SK-N-SH treated with all-trans-retinoic acid at 6 μM for 48 hours (cell line): ENCODE measurements at regions not wholly inside any gene's neighbourhood (a gene's known extent, or its start where the extent isn't known, plus 50 kb on each side); places are given as distances from the start of the nearest gene placed in this dataset.

Source experiments
- ATAC-seq: fragments of 200-7000 bp; cut with Tn5 transposase; 3 replicates; pipeline ENCODE4 v1.9.1; 2020; ENCODE audit warnings: mild to moderate bottlenecking, moderate library complexity
- ARNTL ChIP-seq: fragments of 450-650 bp; formaldehyde crosslinking; IDR thresholded peaks from 2 replicates; pipeline ENCODE4 v1.5.0; 2020; ENCODE audit warnings: low read depth, mild to moderate bottlenecking, moderate library complexity, borderline replicate concordance
- CSDC2 ChIP-seq: fragments of 250-450 bp; sonication (Bioruptor Pico); IDR thresholded peaks from 2 replicates; pipeline ENCODE4 v1.5.0; 2020; ENCODE audit warnings: mild to moderate bottlenecking, moderate library complexity
- GLIS3 ChIP-seq: fragments of 250-450 bp; sonication (Bioruptor Pico); IDR thresholded peaks from 2 replicates; pipeline ENCODE4 v1.5.0; 2020; ENCODE audit warnings: mild to moderate bottlenecking, moderate library complexity
- ISL1 ChIP-seq: fragments of 250-450 bp; sonication (Bioruptor Pico); IDR thresholded peaks from 2 replicates; pipeline ENCODE4 v2.1.2; 2022; ENCODE audit warnings: mild to moderate bottlenecking, moderate library complexity
- OSR1 ChIP-seq: fragments of 250-450 bp; sonication (Bioruptor Pico); IDR thresholded peaks from 2 replicates; pipeline ENCODE4 v1.8.0; 2022; ENCODE audit warnings: moderate library complexity, mild to moderate bottlenecking, inconsistent platforms
- PPARA ChIP-seq: fragments of 250-450 bp; sonication (Bioruptor Pico); IDR thresholded peaks from 2 replicates; pipeline ENCODE4 v1.5.0; 2020; ENCODE audit warnings: mild to moderate bottlenecking, borderline replicate concordance
- SNAI2 ChIP-seq: fragments of 250-450 bp; sonication (Bioruptor Pico); IDR thresholded peaks from 2 replicates; pipeline ENCODE4 v1.5.0; 2020; ENCODE audit warnings: mild to moderate bottlenecking, moderate library complexity
- TCF4 ChIP-seq: fragments of 250-450 bp; sonication (Bioruptor Pico); IDR thresholded peaks from 2 replicates; pipeline ENCODE4 v1.8.0; 2021; ENCODE audit warnings: mild to moderate bottlenecking, moderate library complexity, borderline replicate concordance
- ZC3H10 ChIP-seq: fragments of 250-450 bp; sonication (Bioruptor Pico); IDR thresholded peaks from 2 replicates; pipeline ENCODE4 v1.5.1; 2021; ENCODE audit warnings: mild to moderate bottlenecking, moderate library complexity
- ZFP3 ChIP-seq: fragments of 250-450 bp; sonication (Bioruptor Pico); IDR thresholded peaks from 2 replicates; pipeline ENCODE4 v1.5.0; 2020; ENCODE audit warnings: mild to moderate bottlenecking, moderate library complexity
- ZNF70 ChIP-seq: fragments of 450-650 bp; formaldehyde crosslinking; IDR thresholded peaks from 2 replicates; pipeline ENCODE4 v1.5.0; 2020; ENCODE audit warnings: mild to moderate bottlenecking, moderate library complexity
- ZNF8 ChIP-seq: fragments of 450-650 bp; formaldehyde crosslinking; IDR thresholded peaks from 2 replicates; pipeline ENCODE4 v1.5.0; 2020; ENCODE audit warnings: mild to moderate bottlenecking, moderate library complexity
- TF ChIP-seq, protein P1 (sequence below): fragments of 250-450 bp; sonication (Bioruptor Pico); IDR thresholded peaks from 2 replicates; pipeline ENCODE4 v1.5.1; 2021; ENCODE audit warnings: mild to moderate bottlenecking, moderate library complexity
- TF ChIP-seq, protein P2 (sequence below): fragments of 250-450 bp; sonication (Bioruptor Pico); IDR thresholded peaks from 2 replicates; pipeline ENCODE4 v1.8.0; 2020; ENCODE audit warnings: mild to moderate bottlenecking, moderate library complexity, borderline replicate concordance
- TF ChIP-seq, protein P3 (sequence below): fragments of 250-450 bp; sonication (Bioruptor Pico); IDR thresholded peaks from 2 replicates; pipeline ENCODE4 v1.5.1; 2020; ENCODE audit warnings: low read depth, mild to moderate bottlenecking, moderate library complexity
- TF ChIP-seq, protein P4 (sequence below): fragments of 250-450 bp; sonication (Bioruptor Pico); IDR thresholded peaks from 2 replicates; pipeline ENCODE4 v1.5.0; 2020; ENCODE audit warnings: mild to moderate bottlenecking, moderate library complexity
- TF ChIP-seq, protein P5 (sequence below): fragments of 250-450 bp; sonication (Bioruptor Pico); IDR thresholded peaks from 2 replicates; pipeline ENCODE4 v1.8.0; 2021; ENCODE audit warnings: low read depth, mild to moderate bottlenecking, moderate library complexity, borderline replicate concordance

DNA sequence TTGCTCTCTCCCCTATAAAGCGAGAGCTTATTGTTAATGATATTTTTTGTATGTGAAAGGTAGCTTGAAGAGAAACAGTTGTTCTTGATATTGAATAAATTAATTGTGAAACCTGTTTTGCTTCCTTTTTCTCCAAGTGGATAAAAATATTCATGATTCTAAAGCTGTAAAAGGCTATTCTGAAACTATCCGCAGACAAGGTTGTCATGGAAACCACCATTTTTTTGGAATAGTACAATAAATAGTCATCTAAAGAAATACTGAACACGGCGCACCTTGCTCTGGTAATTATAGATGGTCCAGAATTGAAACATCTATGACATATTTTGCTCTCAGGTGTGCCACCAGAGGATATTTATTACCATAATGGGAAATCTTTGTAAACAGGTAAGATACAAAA is 1103.0 kb upstream of the SLC39A10 start:
- ATAC-seq, result no peak
- TF ChIP-seq PPARA (CRISPR knock-in tag), result no peak
- no peak for TF ChIP-seq ZC3H10 (CRISPR knock-in tag)
- TF ChIP-seq, protein P1, sequence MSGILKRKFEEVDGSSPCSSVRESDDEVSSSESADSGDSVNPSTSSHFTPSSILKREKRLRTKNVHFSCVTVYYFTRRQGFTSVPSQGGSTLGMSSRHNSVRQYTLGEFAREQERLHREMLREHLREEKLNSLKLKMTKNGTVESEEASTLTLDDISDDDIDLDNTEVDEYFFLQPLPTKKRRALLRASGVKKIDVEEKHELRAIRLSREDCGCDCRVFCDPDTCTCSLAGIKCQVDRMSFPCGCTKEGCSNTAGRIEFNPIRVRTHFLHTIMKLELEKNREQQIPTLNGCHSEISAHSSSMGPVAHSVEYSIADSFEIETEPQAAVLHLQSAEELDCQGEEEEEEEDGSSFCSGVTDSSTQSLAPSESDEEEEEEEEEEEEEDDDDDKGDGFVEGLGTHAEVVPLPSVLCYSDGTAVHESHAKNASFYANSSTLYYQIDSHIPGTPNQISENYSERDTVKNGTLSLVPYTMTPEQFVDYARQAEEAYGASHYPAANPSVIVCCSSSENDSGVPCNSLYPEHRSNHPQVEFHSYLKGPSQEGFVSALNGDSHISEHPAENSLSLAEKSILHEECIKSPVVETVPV (CRISPR knock-in tag), result no peak
- no peak for TF ChIP-seq GLIS3 (CRISPR knock-in tag)
- TF ChIP-seq, protein P2, sequence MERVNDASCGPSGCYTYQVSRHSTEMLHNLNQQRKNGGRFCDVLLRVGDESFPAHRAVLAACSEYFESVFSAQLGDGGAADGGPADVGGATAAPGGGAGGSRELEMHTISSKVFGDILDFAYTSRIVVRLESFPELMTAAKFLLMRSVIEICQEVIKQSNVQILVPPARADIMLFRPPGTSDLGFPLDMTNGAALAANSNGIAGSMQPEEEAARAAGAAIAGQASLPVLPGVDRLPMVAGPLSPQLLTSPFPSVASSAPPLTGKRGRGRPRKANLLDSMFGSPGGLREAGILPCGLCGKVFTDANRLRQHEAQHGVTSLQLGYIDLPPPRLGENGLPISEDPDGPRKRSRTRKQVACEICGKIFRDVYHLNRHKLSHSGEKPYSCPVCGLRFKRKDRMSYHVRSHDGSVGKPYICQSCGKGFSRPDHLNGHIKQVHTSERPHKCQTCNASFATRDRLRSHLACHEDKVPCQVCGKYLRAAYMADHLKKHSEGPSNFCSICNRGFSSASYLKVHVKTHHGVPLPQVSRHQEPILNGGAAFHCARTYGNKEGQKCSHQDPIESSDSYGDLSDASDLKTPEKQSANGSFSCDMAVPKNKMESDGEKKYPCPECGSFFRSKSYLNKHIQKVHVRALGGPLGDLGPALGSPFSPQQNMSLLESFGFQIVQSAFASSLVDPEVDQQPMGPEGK (CRISPR knock-in tag), result no peak
- TF ChIP-seq ZFP3 (CRISPR knock-in tag), result no peak
- TF ChIP-seq, protein P3, sequence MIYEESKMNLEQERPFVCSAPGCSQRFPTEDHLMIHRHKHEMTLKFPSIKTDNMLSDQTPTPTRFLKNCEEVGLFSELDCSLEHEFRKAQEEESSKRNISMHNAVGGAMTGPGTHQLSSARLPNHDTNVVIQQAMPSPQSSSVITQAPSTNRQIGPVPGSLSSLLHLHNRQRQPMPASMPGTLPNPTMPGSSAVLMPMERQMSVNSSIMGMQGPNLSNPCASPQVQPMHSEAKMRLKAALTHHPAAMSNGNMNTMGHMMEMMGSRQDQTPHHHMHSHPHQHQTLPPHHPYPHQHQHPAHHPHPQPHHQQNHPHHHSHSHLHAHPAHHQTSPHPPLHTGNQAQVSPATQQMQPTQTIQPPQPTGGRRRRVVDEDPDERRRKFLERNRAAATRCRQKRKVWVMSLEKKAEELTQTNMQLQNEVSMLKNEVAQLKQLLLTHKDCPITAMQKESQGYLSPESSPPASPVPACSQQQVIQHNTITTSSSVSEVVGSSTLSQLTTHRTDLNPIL (CRISPR knock-in tag), result no peak
- TF ChIP-seq, protein P4, sequence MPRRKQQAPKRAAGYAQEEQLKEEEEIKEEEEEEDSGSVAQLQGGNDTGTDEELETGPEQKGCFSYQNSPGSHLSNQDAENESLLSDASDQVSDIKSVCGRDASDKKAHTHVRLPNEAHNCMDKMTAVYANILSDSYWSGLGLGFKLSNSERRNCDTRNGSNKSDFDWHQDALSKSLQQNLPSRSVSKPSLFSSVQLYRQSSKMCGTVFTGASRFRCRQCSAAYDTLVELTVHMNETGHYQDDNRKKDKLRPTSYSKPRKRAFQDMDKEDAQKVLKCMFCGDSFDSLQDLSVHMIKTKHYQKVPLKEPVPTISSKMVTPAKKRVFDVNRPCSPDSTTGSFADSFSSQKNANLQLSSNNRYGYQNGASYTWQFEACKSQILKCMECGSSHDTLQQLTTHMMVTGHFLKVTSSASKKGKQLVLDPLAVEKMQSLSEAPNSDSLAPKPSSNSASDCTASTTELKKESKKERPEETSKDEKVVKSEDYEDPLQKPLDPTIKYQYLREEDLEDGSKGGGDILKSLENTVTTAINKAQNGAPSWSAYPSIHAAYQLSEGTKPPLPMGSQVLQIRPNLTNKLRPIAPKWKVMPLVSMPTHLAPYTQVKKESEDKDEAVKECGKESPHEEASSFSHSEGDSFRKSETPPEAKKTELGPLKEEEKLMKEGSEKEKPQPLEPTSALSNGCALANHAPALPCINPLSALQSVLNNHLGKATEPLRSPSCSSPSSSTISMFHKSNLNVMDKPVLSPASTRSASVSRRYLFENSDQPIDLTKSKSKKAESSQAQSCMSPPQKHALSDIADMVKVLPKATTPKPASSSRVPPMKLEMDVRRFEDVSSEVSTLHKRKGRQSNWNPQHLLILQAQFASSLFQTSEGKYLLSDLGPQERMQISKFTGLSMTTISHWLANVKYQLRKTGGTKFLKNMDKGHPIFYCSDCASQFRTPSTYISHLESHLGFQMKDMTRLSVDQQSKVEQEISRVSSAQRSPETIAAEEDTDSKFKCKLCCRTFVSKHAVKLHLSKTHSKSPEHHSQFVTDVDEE (CRISPR knock-in tag), result no peak

DNA sequence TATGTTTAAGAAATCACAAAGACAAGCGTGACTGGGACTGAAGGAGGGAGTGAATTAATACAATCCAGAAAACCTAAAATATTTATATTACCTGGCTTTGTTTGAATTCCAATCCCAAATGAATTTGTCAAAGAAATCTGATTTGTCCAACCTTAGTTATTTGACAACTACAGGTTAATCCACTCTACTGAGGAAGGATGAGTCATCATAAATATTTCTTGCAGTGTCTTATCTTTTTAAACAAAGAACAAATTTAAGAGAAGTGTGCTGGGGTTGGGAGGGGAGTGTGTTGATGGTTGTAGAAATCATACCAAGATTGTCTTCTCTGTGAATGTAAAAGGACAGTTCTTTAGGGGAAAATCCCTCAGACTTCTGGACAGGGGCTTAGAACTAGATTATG is 1106.3 kb upstream of the SLC39A10 start:
- TF ChIP-seq ZFP3 (CRISPR knock-in tag), result no peak
- TF ChIP-seq, protein P1 (CRISPR knock-in tag), result no peak
- TF ChIP-seq TCF4 (CRISPR knock-in tag), result no peak
- TF ChIP-seq, protein P3 (CRISPR knock-in tag), result no peak
- TF ChIP-seq CSDC2 (CRISPR knock-in tag), result no peak
- no peak for TF ChIP-seq ZNF70 (CRISPR knock-in tag)
- TF ChIP-seq, protein P5, sequence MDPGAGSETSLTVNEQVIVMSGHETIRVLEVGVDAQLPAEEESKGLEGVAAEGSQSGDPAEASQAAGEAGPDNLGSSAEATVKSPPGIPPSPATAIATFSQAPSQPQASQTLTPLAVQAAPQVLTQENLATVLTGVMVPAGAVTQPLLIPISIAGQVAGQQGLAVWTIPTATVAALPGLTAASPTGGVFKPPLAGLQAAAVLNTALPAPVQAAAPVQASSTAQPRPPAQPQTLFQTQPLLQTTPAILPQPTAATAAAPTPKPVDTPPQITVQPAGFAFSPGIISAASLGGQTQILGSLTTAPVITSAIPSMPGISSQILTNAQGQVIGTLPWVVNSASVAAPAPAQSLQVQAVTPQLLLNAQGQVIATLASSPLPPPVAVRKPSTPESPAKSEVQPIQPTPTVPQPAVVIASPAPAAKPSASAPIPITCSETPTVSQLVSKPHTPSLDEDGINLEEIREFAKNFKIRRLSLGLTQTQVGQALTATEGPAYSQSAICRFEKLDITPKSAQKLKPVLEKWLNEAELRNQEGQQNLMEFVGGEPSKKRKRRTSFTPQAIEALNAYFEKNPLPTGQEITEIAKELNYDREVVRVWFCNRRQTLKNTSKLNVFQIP (CRISPR knock-in tag), result no peak
- no peak for TF ChIP-seq PPARA (CRISPR knock-in tag)
- TF ChIP-seq, protein P2 (CRISPR knock-in tag), result no peak
- no peak for TF ChIP-seq OSR1 (CRISPR knock-in tag)
- TF ChIP-seq ZC3H10 (CRISPR knock-in tag), result no peak
- no peak for TF ChIP-seq ZNF8
- no peak for TF ChIP-seq GLIS3 (CRISPR knock-in tag)
- TF ChIP-seq SNAI2 (CRISPR knock-in tag), result no peak
- TF ChIP-seq ARNTL (CRISPR knock-in tag), result no peak
- TF ChIP-seq ISL1 (CRISPR knock-in tag), result no peak
- ATAC-seq, result peak; percentile 55
